ENCODE measurements at regions not wholly inside any gene's neighbourhood (a gene's known extent, or its start where the extent isn't known, plus 50 kb on each side); places are given as distances from the start of the nearest gene placed in this dataset.
A peak's percentile ranks its signal among the peaks of the same experiment; 100 is the strongest.

GRCh38 chr22:46067159-46068111 is 82.9 kb upstream of the PPARA start:
- no peak for DNase-seq

- no peak for DNase-seq
Observed at GRCh38 chr22:46068181-46068592, 82.1 kb upstream of the PPARA start.

- no peak for DNase-seq
Observed at GRCh38 chr22:46068593-46069491, 81.5 kb upstream of the PPARA start.

- DNase-seq = peak; percentile 95
Observed at GRCh38 chr22:46069521-46070214, 80.7 kb upstream of the PPARA start.

GRCh38 chr22:46070215-46070802 is 80.0 kb upstream of the PPARA start:
- DNase-seq = no peak

GRCh38 chr22:46070803-46071450 is 79.4 kb upstream of the PPARA start:
- DNase-seq = peak; percentile 87

- DNase-seq = peak; percentile 92
Observed at GRCh38 chr22:46071451-46072109, 78.7 kb upstream of the PPARA start.

- no peak for DNase-seq
Observed at GRCh38 chr22:46072110-46072881, 78.0 kb upstream of the PPARA start.

- no peak for DNase-seq
Observed at GRCh38 chr22:46072981-46073682, 77.2 kb upstream of the PPARA start.

GRCh38 chr22:46073683-46074504 is 76.4 kb upstream of the PPARA start:
- peak; percentile 28 for DNase-seq

- no peak for DNase-seq
Observed at GRCh38 chr22:46074771-46075551, 75.4 kb upstream of the PPARA start.

- no peak for DNase-seq
Observed at GRCh38 chr22:46075764-46076531, 74.4 kb upstream of the PPARA start.

GRCh38 chr22:46076651-46077339 is 73.5 kb upstream of the PPARA start:
- no peak for DNase-seq

- no peak for DNase-seq
Observed at GRCh38 chr22:46077669-46078099, 72.6 kb upstream of the PPARA start.

GRCh38 chr22:46078241-46079092 is 71.9 kb upstream of the PPARA start:
- peak; percentile 72 for DNase-seq

All from NCI-H1436 (cell line).